A673 (cell line): ENCODE measurements at regions not wholly inside any gene's neighbourhood (a gene's known extent, or its start where the extent isn't known, plus 50 kb on each side); places are given as distances from the start of the nearest gene placed in this dataset.

ENCODE experiments used
- EZH2 ChIP-seq: fragments of 200-600 bp; sonication (generic); IDR thresholded peaks from 2 replicates; pipeline ENCODE4 v1.6.1; 2017; ENCODE audit warnings: borderline replicate concordance, low read depth, mild to moderate bottlenecking, mixed read lengths, antibody characterized with exemption, low read length; ENCODE audit not compliant: poor library complexity, severe bottlenecking
- TF ChIP-seq, protein P1 (sequence below): fragments of 300-800, 200-600 bp; sonication (generic); conservative IDR thresholded peaks from 2 replicates; pipeline ENCODE4 v1.5.1; 2017; ENCODE audit warnings: low read depth, mild to moderate bottlenecking, antibody characterized with exemption, low read length, moderate library complexity, mixed read lengths

DNA sequence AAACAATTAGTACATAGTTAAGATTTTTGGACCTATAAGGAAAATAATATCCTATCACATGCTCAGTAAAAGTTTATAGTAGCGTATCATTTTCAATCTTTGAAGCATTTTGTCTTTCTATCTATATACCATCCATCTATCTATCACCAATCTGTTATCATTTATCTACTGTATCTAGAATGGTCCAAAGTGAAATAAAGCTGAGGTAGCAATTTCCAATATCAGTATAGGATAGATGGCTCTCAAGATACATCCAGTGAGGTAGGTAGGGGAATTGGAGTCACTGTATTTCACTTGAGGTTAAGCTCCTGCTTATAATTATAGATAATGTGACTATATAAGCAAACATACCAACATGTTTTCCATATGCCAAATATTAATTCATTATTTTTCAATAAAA, 889.1 kb upstream of the CTNND2 start:
- TF ChIP-seq, protein P1, sequence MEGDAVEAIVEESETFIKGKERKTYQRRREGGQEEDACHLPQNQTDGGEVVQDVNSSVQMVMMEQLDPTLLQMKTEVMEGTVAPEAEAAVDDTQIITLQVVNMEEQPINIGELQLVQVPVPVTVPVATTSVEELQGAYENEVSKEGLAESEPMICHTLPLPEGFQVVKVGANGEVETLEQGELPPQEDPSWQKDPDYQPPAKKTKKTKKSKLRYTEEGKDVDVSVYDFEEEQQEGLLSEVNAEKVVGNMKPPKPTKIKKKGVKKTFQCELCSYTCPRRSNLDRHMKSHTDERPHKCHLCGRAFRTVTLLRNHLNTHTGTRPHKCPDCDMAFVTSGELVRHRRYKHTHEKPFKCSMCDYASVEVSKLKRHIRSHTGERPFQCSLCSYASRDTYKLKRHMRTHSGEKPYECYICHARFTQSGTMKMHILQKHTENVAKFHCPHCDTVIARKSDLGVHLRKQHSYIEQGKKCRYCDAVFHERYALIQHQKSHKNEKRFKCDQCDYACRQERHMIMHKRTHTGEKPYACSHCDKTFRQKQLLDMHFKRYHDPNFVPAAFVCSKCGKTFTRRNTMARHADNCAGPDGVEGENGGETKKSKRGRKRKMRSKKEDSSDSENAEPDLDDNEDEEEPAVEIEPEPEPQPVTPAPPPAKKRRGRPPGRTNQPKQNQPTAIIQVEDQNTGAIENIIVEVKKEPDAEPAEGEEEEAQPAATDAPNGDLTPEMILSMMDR, result no peak
- TF ChIP-seq EZH2, result no peak
